ENCODE measurements at regions not wholly inside any gene's neighbourhood (a gene's known extent, or its start where the extent isn't known, plus 50 kb on each side); places are given as distances from the start of the nearest gene placed in this dataset.
A peak's percentile ranks its signal among the peaks of the same experiment; 100 is the strongest.

DNA sequence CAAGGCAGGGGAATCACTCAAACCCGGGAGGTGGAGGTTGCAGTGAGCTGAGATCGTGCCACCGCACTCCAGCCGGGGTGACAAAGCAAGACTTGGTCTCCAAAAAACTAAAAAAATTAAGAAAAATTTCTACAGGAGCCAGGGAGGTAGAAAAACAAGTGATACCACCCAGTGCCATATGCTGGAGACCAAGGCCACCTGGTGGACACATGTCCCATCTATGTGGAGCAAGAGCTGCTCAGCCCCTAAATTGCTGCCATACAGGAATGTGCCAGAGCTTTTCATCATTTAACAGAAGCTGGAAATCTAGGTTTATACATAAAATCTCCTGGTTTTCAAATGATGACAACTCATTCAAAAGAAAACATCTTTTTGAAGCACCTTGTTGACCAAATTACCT lies 61.4 kb upstream of the ELK3 start:
- no peaks in the 10 kb centered on the region for H3F3A ChIP-seq (replicated peaks; ENCODE audit: insufficient read depth)
- ChIA-PET CTCF (interaction anchor here (0.9 to 2.4 kb wide), 4 partner anchors 10 to 75 kb away, joined by 3 to 8 read pairs (median 3); no protein-coding TSS in a partner anchor), POLR2A (no interaction called here)
- H3K27ac ChIP-seq (ENCODE audit: low read depth in 2 of 2, low read length in 1 of 2) = no peak overlapping the region
- H3K9me3 ChIP-seq = no peaks in the 10 kb centered on the region
- no peaks in the 10 kb centered on the region for H3K9me2 ChIP-seq
- H3K4me3 ChIP-seq (ENCODE audit: low read depth in 2 of 2, low read length in 1 of 2) = no peak overlapping the region
- no peaks in the 10 kb centered on the region for H3K27me3 ChIP-seq (ENCODE audit: insufficient read depth)
- 94% methylated on average over 4 of the region's 4 CpGs for WGBS (ENCODE audit: low lambda C conversion rate)
- TF ChIP-seq EP300 (IDR thresholded peaks at IDR 0.05; ENCODE audit: borderline replicate concordance in 1 of 2, low read depth in 1 of 2, low read length in 1 of 2) (no peak), RAD21 (IDR thresholded peaks at IDR 0.05; ENCODE audit: low read length) (peak; percentile 37; the same call in 1 of the 2 replicates), SMC3 (IDR thresholded peaks at IDR 0.05; ENCODE audit: low read depth, low read length) (no peak), FOXM1 (IDR thresholded peaks at IDR 0.05; ENCODE audit: low read depth) (no peak)
- TF ChIP-seq, protein P1, sequence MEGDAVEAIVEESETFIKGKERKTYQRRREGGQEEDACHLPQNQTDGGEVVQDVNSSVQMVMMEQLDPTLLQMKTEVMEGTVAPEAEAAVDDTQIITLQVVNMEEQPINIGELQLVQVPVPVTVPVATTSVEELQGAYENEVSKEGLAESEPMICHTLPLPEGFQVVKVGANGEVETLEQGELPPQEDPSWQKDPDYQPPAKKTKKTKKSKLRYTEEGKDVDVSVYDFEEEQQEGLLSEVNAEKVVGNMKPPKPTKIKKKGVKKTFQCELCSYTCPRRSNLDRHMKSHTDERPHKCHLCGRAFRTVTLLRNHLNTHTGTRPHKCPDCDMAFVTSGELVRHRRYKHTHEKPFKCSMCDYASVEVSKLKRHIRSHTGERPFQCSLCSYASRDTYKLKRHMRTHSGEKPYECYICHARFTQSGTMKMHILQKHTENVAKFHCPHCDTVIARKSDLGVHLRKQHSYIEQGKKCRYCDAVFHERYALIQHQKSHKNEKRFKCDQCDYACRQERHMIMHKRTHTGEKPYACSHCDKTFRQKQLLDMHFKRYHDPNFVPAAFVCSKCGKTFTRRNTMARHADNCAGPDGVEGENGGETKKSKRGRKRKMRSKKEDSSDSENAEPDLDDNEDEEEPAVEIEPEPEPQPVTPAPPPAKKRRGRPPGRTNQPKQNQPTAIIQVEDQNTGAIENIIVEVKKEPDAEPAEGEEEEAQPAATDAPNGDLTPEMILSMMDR (IDR thresholded peaks at IDR 0.05) = peak; percentile 19; the same call in 1 of the 2 replicates
- H2AFZ ChIP-seq (ENCODE audit: low read depth) = no peak overlapping the region
- H3K36me3 ChIP-seq (replicated peaks in 1 of 2; ENCODE audit: control insufficient read depth in 1 of 2, insufficient read depth in 2 of 2, low read length in 1 of 2) = no peaks in the 10 kb centered on the region
- H3K9ac ChIP-seq = no peak overlapping the region
- no peak overlapping the region for H3K4me2 ChIP-seq
- DNase-seq = no peak
- H3K4me1 ChIP-seq (ENCODE audit: control insufficient read depth in 1 of 2, insufficient read depth in 2 of 2, low read depth in 1 of 2, low read length in 1 of 2) = peaks cover 0 to 6% of the 10 kb centered on the region in 2 experiments; a peak in 2 of 4 replicates
- no peaks in the 10 kb centered on the region for H4K20me1 ChIP-seq (ENCODE audit: insufficient read depth)
- no peaks in the 10 kb centered on the region for H3K79me2 ChIP-seq (ENCODE audit: insufficient read depth)

DNA sequence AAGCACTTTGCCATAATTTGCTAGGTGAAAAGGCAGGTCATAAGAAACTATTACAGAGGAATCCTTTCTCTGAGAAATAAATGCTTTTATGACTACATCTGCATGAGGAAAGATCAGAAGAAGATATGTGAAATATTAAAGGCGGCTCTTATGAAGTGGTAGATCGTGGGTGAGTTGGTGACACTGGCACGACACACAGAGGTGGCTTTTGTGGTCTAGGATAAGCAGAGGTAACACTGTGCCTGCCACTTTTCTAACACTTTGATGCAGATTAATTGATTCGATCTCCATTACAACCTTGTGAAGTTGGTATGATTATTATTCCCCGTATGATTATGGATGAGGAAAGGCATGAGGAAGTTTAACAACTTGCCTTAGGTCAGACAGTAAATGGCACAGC lies 60.0 kb upstream of the ELK3 start:
- 82% methylated on average over 5 of the region's 5 CpGs for WGBS (ENCODE audit: low lambda C conversion rate)
- H4K20me1 ChIP-seq (ENCODE audit: insufficient read depth) = no peaks in the 10 kb centered on the region
- H3K79me2 ChIP-seq (ENCODE audit: insufficient read depth) = no peaks in the 10 kb centered on the region
- H3K4me2 ChIP-seq = no peak overlapping the region
- no peak overlapping the region for H3K27ac ChIP-seq (ENCODE audit: low read depth in 2 of 2, low read length in 1 of 2)
- ChIA-PET POLR2A (no interaction called here), CTCF (no interaction called here)
- H3K36me3 ChIP-seq (replicated peaks in 1 of 2; ENCODE audit: control insufficient read depth in 1 of 2, insufficient read depth in 2 of 2, low read length in 1 of 2) = no peaks in the 10 kb centered on the region
- H3K9me2 ChIP-seq = no peaks in the 10 kb centered on the region
- H3K27me3 ChIP-seq (ENCODE audit: insufficient read depth) = no peaks in the 10 kb centered on the region
- no peak overlapping the region for H3K9ac ChIP-seq
- no peak overlapping the region for H3K4me3 ChIP-seq (ENCODE audit: low read depth in 2 of 2, low read length in 1 of 2)
- no peak overlapping the region for H2AFZ ChIP-seq (ENCODE audit: low read depth)
- no peaks in the 10 kb centered on the region for H3F3A ChIP-seq (replicated peaks; ENCODE audit: insufficient read depth)
- H3K9me3 ChIP-seq = no peaks in the 10 kb centered on the region
- no peak for DNase-seq
- peaks cover 0 to 6% of the 10 kb centered on the region in 2 experiments; a peak in 2 of 4 replicates for H3K4me1 ChIP-seq (ENCODE audit: control insufficient read depth in 1 of 2, insufficient read depth in 2 of 2, low read depth in 1 of 2, low read length in 1 of 2)
- TF ChIP-seq POLR2AphosphoS5 (IDR thresholded peaks at IDR 0.05; ENCODE audit: low read depth, low read length) (no peak), CHD2 (IDR thresholded peaks at IDR 0.05; ENCODE audit: low read length, partially characterized antibody) (no peak), SIN3A (IDR thresholded peaks at IDR 0.05; ENCODE audit: borderline replicate concordance, low read depth, low read length) (no peak), SMC3 (IDR thresholded peaks at IDR 0.05; ENCODE audit: low read depth, low read length) (no peak), FOXJ3 (CRISPR knock-in tag; IDR thresholded peaks at IDR 0.05) (no peak), YY1 (IDR thresholded peaks at IDR 0.05; ENCODE audit: low read depth) (no peak), ZBTB33 (IDR thresholded peaks at IDR 0.05; ENCODE audit: borderline replicate concordance, low read depth) (no peak), TAF1 (IDR thresholded peaks at IDR 0.05; ENCODE audit: borderline replicate concordance, low read depth, low read length) (no peak), RCOR1 (IDR thresholded peaks at IDR 0.05; ENCODE audit: low read length) (no peak), EZH2phosphoT487 (IDR thresholded peaks at IDR 0.05; ENCODE audit: borderline replicate concordance, low read depth) (no peak), MXI1 (IDR thresholded peaks at IDR 0.05; ENCODE audit: low read depth, low read length) (no peak), ELF1 (IDR thresholded peaks at IDR 0.05) (no peak), REST (IDR thresholded peaks at IDR 0.05; ENCODE audit: low read depth, low read length) (no peak), RAD21 (IDR thresholded peaks at IDR 0.05; ENCODE audit: low read length) (no peak), MEF2A (IDR thresholded peaks at IDR 0.05; ENCODE audit: borderline replicate concordance, low read depth) (no peak)
- TF ChIP-seq, protein P1 (IDR thresholded peaks at IDR 0.05) = no peak
